GM12872 (cell line): ENCODE measurements at regions not wholly inside any gene's neighbourhood (a gene's known extent, or its start where the extent isn't known, plus 50 kb on each side); places are given as distances from the start of the nearest gene placed in this dataset.

ENCODE experiments used
- TF ChIP-seq, protein P1 (sequence below): IDR thresholded peaks from 3 replicates; pipeline ENCODE4 v1.5.1; 2011; ENCODE audit warnings: low read depth, mild to moderate bottlenecking, low read length, moderate library complexity; ENCODE audit not compliant: insufficient read depth

GRCh38 chr5:13472842-13473241 is 471.6 kb downstream of the DNAH5 start:
- TF ChIP-seq, protein P1, sequence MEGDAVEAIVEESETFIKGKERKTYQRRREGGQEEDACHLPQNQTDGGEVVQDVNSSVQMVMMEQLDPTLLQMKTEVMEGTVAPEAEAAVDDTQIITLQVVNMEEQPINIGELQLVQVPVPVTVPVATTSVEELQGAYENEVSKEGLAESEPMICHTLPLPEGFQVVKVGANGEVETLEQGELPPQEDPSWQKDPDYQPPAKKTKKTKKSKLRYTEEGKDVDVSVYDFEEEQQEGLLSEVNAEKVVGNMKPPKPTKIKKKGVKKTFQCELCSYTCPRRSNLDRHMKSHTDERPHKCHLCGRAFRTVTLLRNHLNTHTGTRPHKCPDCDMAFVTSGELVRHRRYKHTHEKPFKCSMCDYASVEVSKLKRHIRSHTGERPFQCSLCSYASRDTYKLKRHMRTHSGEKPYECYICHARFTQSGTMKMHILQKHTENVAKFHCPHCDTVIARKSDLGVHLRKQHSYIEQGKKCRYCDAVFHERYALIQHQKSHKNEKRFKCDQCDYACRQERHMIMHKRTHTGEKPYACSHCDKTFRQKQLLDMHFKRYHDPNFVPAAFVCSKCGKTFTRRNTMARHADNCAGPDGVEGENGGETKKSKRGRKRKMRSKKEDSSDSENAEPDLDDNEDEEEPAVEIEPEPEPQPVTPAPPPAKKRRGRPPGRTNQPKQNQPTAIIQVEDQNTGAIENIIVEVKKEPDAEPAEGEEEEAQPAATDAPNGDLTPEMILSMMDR = no peak

GRCh38 chr5:13470975-13471374 is 473.5 kb downstream of the DNAH5 start:
- TF ChIP-seq, protein P1 = no peak

GRCh38 chr5:13470263-13470662 is 474.2 kb downstream of the DNAH5 start:
- TF ChIP-seq, protein P1 = no peak

GRCh38 chr5:13464532-13465193 is 479.8 kb downstream of the DNAH5 start:
- TF ChIP-seq, protein P1 = no peak

DNA sequence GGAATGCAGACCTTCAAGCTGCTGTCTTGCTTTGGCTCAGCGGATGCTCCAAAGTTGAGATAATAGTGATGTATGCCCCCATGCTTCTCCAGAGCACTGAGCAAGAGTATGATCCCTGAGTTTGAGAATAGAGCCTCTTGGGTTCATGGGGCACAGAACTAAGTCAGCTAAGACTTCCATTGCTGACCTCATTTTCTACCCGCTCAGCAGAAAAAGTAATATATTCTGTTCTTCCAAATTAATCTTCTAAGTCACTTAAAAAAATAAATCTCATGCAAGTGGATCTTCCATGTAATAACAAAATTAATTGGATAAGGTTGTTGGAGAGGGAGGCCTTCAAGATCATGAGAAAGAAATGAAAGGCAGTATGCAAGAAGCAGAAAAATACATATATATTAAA is 483.9 kb downstream of the DNAH5 start:
- TF ChIP-seq, protein P1 = no peak

- TF ChIP-seq, protein P1 = no peak
Observed at GRCh38 chr5:13454050-13454449, 490.4 kb downstream of the DNAH5 start.

GRCh38 chr5:13448843-13449242 is 495.6 kb downstream of the DNAH5 start:
- TF ChIP-seq, protein P1 = no peak

DNA sequence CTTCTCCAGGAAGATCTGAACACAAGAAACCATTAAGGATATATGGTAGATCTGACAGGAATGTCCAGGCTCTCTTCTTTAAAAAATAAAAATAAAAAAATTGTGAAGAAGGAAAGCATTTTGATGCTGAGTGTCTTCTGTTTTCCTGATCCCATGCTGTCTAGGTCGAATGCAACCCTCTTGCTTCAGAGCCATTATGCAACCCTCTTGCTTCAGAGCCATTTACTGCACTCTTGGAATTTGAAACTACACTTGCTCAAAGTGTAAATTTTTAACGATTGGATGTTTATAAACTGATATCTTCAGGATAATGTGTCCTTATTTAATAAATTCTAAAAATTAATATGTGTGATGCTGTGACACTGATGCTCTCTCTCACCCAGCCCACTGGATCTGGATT is 505.1 kb downstream of the DNAH5 start:
- TF ChIP-seq, protein P1 = no peak
